Thymus (tissue), 11 donors: ENCODE measurements at regions not wholly inside any gene's neighbourhood (a gene's known extent, or its start where the extent isn't known, plus 50 kb on each side); places are given as distances from the start of the nearest gene placed in this dataset.
"Not testable (repeated sequence)": the region's sequence is repeated elsewhere in the genome, so short reads cannot be mapped to it uniquely, and the experiment has no call there.

Experiments
- DNase-seq, 9 donors: peaks; one replicate each; pipeline ENCODE4 v3.0.0-alpha.2; 2013; ENCODE audit warnings: low spot score in 9 of 9, low read depth in 6 of 9, missing footprints in 1 of 9
- H3K27ac ChIP-seq, 2 donors: one replicate each; pipeline ENCODE4 v1.5.1; 2013; ENCODE audit warnings: control low read depth in 1 of 2, low read depth in 1 of 2, low read length in 1 of 2, mild to moderate bottlenecking in 1 of 2, moderate library complexity in 1 of 2
- H3K27me3 ChIP-seq, 2 donors: one replicate each; pipeline ENCODE4 v1.5.1; 2013; ENCODE audit warnings: low read length in 1 of 2; ENCODE audit not compliant: control insufficient read depth in 2 of 2, insufficient read depth in 1 of 2
- H3K36me3 ChIP-seq, 2 donors: one replicate each; pipeline ENCODE4 v1.5.1; 2013; ENCODE audit warnings: low read length in 1 of 2, mild to moderate bottlenecking in 1 of 2, moderate library complexity in 1 of 2; ENCODE audit not compliant: control insufficient read depth in 2 of 2, insufficient read depth in 2 of 2
- H3K4me1 ChIP-seq, 2 donors: one replicate each; pipeline ENCODE4 v1.5.1; 2013; ENCODE audit warnings: low read length in 2 of 2; ENCODE audit not compliant: control insufficient read depth in 2 of 2, insufficient read depth in 2 of 2
- H3K4me3 ChIP-seq, 2 donors: one replicate each; pipeline ENCODE4 v1.5.1; 2013; ENCODE audit warnings: low read length in 2 of 2, control low read depth in 1 of 2, mild to moderate bottlenecking in 1 of 2
- H3K9me3 ChIP-seq, 2 donors: one replicate each; pipeline ENCODE4 v1.5.1; 2013; ENCODE audit warnings: low read length in 1 of 2, mild to moderate bottlenecking in 1 of 2; ENCODE audit not compliant: control insufficient read depth in 2 of 2, insufficient read depth in 1 of 2
- WGBS: extraction: QIAGEN DNeasy Blood & Tissue Kit; methylation state at CpG from one replicate; pipeline ENCODE4 v1.1.7; 2013; 5-methylcytosine and 5-hydroxymethylcytosine counted together
- donor health status: healthy.

GRCh38 chr3:110440066-110440653 lies 631.5 kb upstream of the NECTIN3 start:
- not testable (repeated sequence) for DNase-seq, H3K36me3 ChIP-seq, H3K27ac ChIP-seq, H3K27me3 ChIP-seq, H3K4me3 ChIP-seq, H3K4me1 ChIP-seq, H3K9me3 ChIP-seq
- WGBS: 92% methylated on average over 30 of the region's 30 CpGs

DNA sequence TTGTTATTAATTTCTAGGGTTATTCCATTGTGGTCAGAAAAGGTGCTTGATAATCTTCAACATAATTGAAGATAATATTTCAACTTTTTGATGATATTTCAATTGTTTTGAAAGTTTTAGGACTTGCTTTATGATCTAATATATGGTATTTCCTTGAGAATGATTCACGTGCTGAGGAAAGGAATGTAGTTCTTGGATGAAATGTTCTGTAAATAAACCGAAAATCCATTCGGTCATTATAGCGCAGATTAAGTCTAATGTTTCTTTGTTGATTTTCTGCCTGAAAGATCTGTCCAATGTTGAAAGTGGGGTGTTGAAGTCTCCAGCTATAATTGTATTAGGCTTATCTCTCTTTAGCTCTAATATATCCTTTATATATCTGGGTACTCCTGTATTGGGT lies 617.5 kb upstream of the NECTIN3 start:
- Histone ChIP-seq H3K4me3 (no peak overlapping the region), H3K27me3 (no peaks in the 10 kb centered on the region), H3K27ac (no peak overlapping the region), H3K9me3 (no peaks in the 10 kb centered on the region), H3K4me1 (no peaks in the 10 kb centered on the region), H3K36me3 (no peaks in the 10 kb centered on the region)
- no peak for DNase-seq
- WGBS: 97% methylated on average over 4 of the region's 4 CpGs

DNA sequence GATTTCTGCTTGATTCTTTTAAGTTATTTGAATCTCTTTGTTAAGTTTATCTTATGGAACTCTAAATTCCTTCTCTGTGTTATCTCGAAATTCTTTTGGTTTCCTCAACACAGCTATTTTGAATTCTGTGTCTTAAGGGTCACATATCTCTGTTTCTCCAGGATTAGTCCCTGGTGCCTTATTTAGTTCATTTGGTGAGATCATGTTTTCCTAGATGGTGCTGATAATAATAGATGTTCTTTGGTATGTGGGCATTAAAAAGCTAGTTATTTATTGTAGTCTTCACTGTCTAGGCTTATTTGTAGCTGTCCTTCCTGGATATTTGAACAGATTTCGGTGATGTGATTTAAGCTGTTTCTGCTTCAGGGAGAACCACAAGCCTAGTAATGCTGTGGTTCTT lies 615.6 kb upstream of the NECTIN3 start:
- Histone ChIP-seq H3K9me3 (no peaks in the 10 kb centered on the region), H3K4me1 (no peaks in the 10 kb centered on the region), H3K27me3 (no peaks in the 10 kb centered on the region), H3K36me3 (no peaks in the 10 kb centered on the region), H3K27ac (no peak overlapping the region), H3K4me3 (no peak overlapping the region)
- WGBS: 85% methylated on average over 2 of the region's 2 CpGs
- DNase-seq: no peak

DNA sequence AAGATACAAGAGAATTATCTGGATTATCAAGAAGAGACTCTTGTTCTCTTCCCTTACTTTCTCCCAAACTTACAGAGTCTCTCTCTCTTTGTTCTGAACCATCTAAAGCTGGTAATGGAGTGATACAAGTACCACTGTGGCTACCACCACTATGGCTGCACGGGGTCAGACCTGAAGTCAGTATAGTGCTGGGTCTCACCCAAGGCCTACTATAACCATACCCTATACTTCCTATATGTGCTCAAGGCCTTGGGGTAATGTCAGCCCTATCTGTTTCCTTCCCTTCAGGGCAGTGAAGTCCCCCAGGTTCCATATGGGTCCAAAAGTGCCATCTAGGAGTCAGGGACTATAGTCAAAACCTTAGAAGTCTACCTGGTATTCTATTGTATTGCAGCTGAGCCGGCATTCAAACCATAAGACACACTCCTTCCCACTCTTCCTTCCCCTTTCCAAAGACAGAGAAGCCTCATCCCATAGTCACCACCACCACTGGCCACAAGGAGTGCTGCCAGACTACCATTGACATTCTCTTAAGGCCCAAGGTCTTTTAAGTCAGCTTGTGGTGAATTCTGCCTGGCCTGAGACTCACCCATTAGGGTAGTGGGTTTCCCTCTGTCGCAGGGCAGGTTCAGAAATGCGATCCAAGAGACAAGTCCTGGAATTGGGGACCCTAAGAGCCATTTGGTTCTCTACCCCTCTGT lies 615.0 kb upstream of the NECTIN3 start:
- no peaks in the 10 kb centered on the region for H3K9me3 ChIP-seq
- 79% methylated on average over 4 of the region's 4 CpGs for WGBS
- H3K27ac ChIP-seq: no peak overlapping the region
- no peak for DNase-seq
- no peaks in the 10 kb centered on the region for H3K4me1 ChIP-seq
- no peaks in the 10 kb centered on the region for H3K36me3 ChIP-seq
- no peaks in the 10 kb centered on the region for H3K27me3 ChIP-seq
- no peak overlapping the region for H3K4me3 ChIP-seq

DNA sequence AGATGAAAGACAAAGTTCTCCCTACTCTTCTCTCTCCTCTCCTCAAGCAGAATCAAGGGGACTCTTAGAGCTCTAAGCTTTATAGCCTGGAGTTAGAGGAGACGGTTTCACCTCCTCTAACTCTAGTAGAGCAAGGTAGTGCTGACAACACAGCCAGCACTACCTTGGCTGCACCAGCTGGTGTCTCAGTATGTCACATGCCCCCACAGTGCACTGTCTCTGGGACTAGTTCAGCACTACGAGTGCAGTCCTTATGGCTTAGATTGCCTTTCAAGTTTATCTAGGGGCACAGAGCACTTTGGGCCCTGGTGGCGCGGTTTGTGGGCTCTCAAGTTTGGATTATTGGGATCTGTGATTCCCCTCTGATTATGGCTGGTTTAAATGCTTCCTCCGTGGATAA lies 614.1 kb upstream of the NECTIN3 start:
- no peaks in the 10 kb centered on the region for H3K4me1 ChIP-seq
- no peak overlapping the region for H3K27ac ChIP-seq
- H3K9me3 ChIP-seq: no peaks in the 10 kb centered on the region
- no peak for DNase-seq
- WGBS: 72% methylated on average over 5 of the region's 5 CpGs
- no peaks in the 10 kb centered on the region for H3K36me3 ChIP-seq
- H3K4me3 ChIP-seq: no peak overlapping the region
- H3K27me3 ChIP-seq: no peaks in the 10 kb centered on the region

DNA sequence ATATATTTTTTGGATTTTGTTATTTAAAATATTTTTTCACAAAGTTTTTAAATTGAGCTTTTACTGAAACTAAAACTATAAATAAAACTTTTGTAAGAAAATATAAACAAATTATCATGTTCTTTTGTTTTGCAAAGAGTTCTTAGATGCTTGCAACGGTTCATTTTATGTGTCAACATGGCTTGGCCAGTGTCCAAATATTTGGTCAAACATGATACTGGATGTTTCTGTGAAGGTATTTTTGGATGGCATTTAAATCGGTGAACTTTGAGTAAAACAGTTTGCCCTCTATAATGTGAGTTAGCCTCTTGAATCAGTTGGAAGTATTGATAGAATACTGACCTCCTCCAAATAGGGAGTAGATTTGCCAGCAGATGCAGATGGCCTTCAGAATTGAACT lies 612.6 kb upstream of the NECTIN3 start:
- 82% methylated on average over 2 of the region's 2 CpGs for WGBS
- no peak overlapping the region for H3K4me3 ChIP-seq
- H3K4me1 ChIP-seq: no peaks in the 10 kb centered on the region
- no peaks in the 10 kb centered on the region for H3K27me3 ChIP-seq
- no peaks in the 10 kb centered on the region for H3K9me3 ChIP-seq
- no peaks in the 10 kb centered on the region for H3K36me3 ChIP-seq
- DNase-seq: no peak
- H3K27ac ChIP-seq: no peak overlapping the region

DNA sequence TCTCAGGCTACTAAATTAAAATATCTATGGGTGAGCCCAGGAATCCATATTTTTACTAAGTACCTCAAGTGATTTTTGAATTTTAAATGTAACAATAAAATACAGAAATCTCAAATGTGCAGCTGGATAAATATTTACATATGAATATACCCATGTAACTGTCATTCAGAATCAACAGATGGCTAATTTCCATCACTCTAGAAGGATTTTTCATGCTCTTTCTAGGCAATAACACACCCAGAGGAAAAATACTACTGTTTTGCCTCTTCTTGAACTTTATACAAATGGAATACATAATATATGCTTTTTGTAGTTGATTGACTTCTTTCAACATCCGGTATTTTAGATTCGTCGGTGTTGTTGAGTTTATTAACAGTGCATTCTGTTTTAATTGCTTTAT lies 601.3 kb upstream of the NECTIN3 start:
- Histone ChIP-seq H3K4me3 (no peak overlapping the region), H3K9me3 (no peaks in the 10 kb centered on the region), H3K4me1 (no peaks in the 10 kb centered on the region), H3K36me3 (no peaks in the 10 kb centered on the region), H3K27me3 (no peaks in the 10 kb centered on the region), H3K27ac (no peak overlapping the region)
- no peak for DNase-seq
- WGBS: 64% methylated on average over 3 of the region's 3 CpGs

DNA sequence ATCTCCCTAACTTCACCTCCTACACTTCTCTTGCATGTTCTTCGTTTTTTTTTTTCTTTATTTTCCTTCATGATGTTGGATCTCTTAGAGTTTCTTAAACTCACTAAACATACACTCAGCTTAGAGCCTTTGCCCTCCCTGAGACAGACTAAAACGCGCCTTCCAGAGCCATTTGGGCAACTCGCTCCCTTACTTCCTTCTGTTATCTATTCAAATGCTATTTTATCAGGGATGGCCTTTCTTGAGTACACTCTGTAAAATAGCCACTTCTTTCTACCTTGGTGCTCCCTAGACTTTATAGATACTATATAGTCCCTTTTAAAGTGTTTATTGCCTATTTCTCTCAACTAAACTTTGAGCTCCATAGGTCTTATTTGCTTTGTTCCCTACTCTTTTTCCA lies 598.2 kb upstream of the NECTIN3 start:
- no peak for DNase-seq
- Histone ChIP-seq H3K9me3 (no peaks in the 10 kb centered on the region), H3K4me1 (no peaks in the 10 kb centered on the region), H3K4me3 (no peak overlapping the region), H3K27ac (no peak overlapping the region), H3K36me3 (no peaks in the 10 kb centered on the region), H3K27me3 (no peaks in the 10 kb centered on the region)
- WGBS: 92% methylated on average over 4 of the region's 4 CpGs

DNA sequence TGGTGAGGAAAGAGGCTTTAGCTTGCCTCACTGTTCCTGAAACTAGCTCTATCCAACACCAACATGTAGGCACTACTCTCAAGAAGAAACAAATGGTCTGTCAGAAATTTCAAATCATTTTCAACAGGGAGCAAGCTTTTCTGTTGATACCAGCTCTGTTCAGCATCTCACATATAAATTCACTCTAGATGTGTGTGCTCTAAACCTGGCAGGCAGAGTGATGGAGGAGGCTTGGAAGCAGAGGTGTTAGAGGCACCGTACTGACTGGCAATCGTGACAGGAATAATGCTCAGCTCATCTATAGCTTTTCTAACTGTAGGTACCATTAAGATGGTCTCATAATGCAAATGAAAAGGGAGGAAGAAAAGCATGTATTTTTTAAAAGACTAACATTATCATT lies 597.2 kb upstream of the NECTIN3 start:
- no peaks in the 10 kb centered on the region for H3K27me3 ChIP-seq
- H3K27ac ChIP-seq: no peak overlapping the region
- H3K4me3 ChIP-seq: no peak overlapping the region
- no peaks in the 10 kb centered on the region for H3K9me3 ChIP-seq
- no peak for DNase-seq
- 91% methylated on average over 2 of the region's 2 CpGs for WGBS
- H3K36me3 ChIP-seq: no peaks in the 10 kb centered on the region
- no peaks in the 10 kb centered on the region for H3K4me1 ChIP-seq
